MG63 (cell line): ENCODE measurements at regions not wholly inside any gene's neighbourhood (a gene's known extent, or its start where the extent isn't known, plus 50 kb on each side); places are given as distances from the start of the nearest gene placed in this dataset.
A peak's percentile ranks its signal among the peaks of the same experiment; 100 is the strongest.

Experiments
- DNase-seq: peaks from one replicate; pipeline ENCODE4 v3.0.0-alpha.2; 2020
- H3K27me3 ChIP-seq: fragments of 250-450 bp; sonication (Bioruptor Pico); 2 replicates; pipeline ENCODE4 v1.5.1; 2020; ENCODE audit warnings: mild to moderate bottlenecking, moderate library complexity
- H3K36me3 ChIP-seq: fragments of 250-450 bp; sonication (Bioruptor Pico); 2 replicates; pipeline ENCODE4 v1.5.1; 2020; ENCODE audit warnings: mild to moderate bottlenecking, moderate library complexity
- H3K4me3 ChIP-seq: fragments of 250-450 bp; sonication (Bioruptor Pico); 2 replicates; pipeline ENCODE4 v1.5.1; 2020; ENCODE audit warnings: mild to moderate bottlenecking, moderate library complexity
- H3K9me3 ChIP-seq: fragments of 250-450 bp; sonication (Bioruptor Pico); 2 replicates; pipeline ENCODE4 v1.5.1; 2020; ENCODE audit warnings: mild to moderate bottlenecking, moderate library complexity

GRCh38 chr1:168920456-168921094 is 185.9 kb upstream of the ATP1B1 start:
- Histone ChIP-seq H3K27me3 (no peaks in the 10 kb centered on the region), H3K36me3 (no peaks in the 10 kb centered on the region), H3K4me3 (no peak overlapping the region), H3K9me3 (no peaks in the 10 kb centered on the region; the same call in 1 of the 2 replicates)
- peak; percentile 54 for DNase-seq

GRCh38 chr1:168921629-168922028 is 184.9 kb upstream of the ATP1B1 start:
- no peak for DNase-seq
- Histone ChIP-seq H3K4me3 (no peak overlapping the region), H3K36me3 (no peaks in the 10 kb centered on the region), H3K9me3 (no peaks in the 10 kb centered on the region; the same call in 1 of the 2 replicates), H3K27me3 (no peaks in the 10 kb centered on the region)

DNA sequence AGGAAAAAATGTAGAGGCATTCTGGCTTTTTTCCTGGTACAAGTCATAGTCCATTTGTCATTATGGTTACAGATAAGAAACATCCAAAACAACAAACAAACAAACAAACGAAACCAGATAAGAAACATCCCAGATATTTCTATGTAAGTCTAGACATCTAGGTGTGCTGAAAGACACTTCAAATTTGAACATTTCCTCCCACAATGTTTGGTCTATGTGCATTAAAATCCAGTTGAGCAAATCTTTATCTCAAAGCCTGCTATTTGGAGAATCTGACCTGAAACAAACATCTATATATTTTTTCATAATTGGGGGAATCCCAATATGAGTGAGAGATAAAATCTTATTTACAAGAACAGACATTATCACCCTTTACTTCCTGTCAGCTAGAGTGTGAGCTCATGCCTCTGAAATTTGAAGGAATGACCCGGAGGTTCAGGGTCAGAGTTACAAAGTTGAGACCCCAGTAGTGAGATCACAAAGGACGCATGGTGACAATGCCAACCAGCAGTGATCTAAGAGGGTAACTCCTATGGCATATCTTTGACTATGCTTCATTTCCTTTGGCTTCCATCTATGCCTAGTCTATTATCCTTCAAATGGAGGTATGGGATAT is 182.9 kb upstream of the ATP1B1 start:
- Histone ChIP-seq H3K36me3 (no peaks in the 10 kb centered on the region), H3K4me3 (no peak overlapping the region), H3K27me3 (no peaks in the 10 kb centered on the region), H3K9me3 (no peaks in the 10 kb centered on the region; the same call in 1 of the 2 replicates)
- no peak for DNase-seq

DNA sequence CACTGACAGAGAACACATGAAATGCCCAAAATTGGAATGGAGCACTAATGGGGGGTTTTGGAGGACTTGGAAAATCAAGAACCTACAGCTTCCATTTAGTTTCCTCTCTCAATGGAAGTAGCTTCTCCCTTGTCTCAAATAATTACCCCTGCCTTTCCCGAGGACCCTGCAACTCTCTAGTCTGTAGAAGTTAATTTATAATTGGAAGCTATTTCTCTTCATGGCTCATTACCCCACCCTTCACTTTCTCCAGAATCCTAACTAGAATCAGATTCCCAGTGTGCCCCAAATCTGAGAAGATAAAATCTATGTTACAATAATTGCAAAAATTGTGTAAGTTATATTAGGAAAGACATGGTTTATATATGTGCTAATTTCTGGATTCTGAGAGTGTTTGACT is 181.5 kb upstream of the ATP1B1 start:
- Histone ChIP-seq H3K36me3 (no peaks in the 10 kb centered on the region), H3K27me3 (no peaks in the 10 kb centered on the region), H3K9me3 (no peaks in the 10 kb centered on the region), H3K4me3 (no peak overlapping the region)
- DNase-seq: no peak

DNA sequence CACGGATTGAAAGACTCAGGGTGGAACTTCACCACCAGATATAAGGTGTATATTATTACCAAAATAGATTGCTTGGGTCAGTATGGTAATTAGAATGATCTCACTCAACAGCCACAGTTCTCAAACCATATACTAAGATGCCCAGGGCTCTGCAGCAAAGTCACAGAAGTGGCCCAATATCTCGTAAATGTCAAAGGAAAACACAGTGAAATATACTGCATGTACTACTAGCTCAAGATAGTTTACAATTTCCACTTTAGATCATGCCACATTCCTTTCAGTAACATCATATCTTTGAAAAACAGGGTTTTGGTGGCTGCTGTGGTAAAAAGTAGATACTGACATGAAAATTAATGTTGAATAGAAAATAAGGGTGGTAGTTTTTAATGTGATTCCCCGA is 180.3 kb upstream of the ATP1B1 start:
- no peaks in the 10 kb centered on the region for H3K36me3 ChIP-seq
- no peak overlapping the region for H3K4me3 ChIP-seq
- no peaks in the 10 kb centered on the region for H3K9me3 ChIP-seq
- H3K27me3 ChIP-seq: no peaks in the 10 kb centered on the region
- DNase-seq: no peak

DNA sequence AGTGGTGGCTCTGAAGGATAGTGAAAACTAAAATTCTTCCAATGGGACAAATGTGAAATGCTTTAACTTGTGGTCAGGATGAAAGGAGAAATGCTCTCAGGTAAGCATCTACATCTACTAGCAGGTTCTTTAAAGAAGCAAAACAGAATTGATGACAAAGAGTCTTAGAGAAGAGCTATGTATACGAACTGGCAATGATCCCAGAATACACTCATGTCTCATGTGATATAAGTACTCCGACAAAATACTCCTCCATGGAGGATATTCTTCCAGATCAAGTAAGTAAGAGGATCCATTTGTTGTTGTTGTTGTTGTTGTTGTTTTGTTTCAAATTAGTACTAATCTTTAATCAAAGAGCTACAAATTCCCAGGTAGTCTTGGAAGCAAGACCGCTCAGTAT is 174.0 kb upstream of the ATP1B1 start:
- Histone ChIP-seq H3K36me3 (no peaks in the 10 kb centered on the region), H3K4me3 (no peak overlapping the region), H3K27me3 (no peaks in the 10 kb centered on the region), H3K9me3 (no peaks in the 10 kb centered on the region)
- DNase-seq: no peak

- DNase-seq: no peak
- no peak overlapping the region for H3K4me3 ChIP-seq
- no peaks in the 10 kb centered on the region for H3K36me3 ChIP-seq
- no peaks in the 10 kb centered on the region for H3K27me3 ChIP-seq
- no peaks in the 10 kb centered on the region for H3K9me3 ChIP-seq
These were observed 173.2 kb upstream of the ATP1B1 start for GRCh38 chr1:168933141-168933805.

DNA sequence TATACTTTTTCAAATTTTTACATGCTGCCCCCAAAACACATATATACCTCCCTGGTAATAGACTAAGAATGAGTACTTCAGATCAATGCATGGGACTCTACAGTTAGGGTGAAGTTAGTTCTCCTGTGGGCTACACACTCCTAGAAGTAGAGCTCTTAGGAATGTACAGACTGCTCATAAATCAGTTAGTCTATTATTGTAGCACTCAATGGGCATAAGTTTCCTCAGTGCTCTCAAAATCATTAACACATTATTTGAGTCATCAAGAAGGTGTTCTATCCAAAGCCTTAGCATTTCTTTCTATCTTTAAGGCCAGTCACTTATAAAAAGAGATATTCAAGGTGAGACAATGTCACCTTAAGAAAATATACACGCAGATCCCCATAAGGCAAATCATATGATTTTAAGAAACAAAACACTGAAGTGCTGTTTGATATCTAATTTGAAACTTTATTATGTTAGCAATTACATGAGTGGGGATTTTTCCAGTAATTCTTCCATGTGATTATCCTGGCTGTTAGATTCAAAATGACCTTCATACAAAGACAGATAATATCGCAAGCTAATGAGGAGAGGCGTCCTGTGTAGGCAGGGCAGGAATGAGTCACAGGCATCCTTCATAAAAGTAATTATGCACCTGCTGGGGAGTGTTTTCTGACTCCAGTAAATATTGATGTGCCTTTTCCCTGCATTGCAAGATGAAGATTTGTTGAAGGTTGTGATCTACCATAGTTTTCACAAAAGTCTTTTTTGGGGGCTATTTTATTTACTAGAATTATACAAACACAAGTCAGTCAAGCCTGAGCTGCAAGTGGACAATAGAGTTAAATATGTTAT is 167.2 kb upstream of the ATP1B1 start:
- Histone ChIP-seq H3K9me3 (no peaks in the 10 kb centered on the region), H3K27me3 (0 out of 2 replicates have a peak, but pooled peaks cover 6% of the 10 kb centered on the region), H3K36me3 (no peaks in the 10 kb centered on the region), H3K4me3 (no peak overlapping the region)
- no peak for DNase-seq

DNA sequence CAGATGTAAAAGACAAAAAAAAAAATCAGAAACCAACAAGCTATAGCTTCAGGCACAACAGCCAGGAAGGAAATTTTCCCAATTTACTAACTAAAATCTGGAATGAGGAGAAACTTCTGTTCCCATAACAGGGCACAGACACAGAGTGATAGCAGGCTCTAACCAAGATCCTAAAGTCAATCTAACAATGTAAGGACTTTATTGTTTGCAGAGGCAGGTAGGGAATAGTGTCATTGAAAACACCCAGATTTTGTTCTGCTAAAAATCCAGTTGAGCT is 166.6 kb upstream of the ATP1B1 start:
- Histone ChIP-seq H3K27me3 (0 out of 2 replicates have a peak, but pooled peaks cover 6% of the 10 kb centered on the region), H3K4me3 (no peak overlapping the region), H3K9me3 (no peaks in the 10 kb centered on the region), H3K36me3 (no peaks in the 10 kb centered on the region)
- no peak for DNase-seq

- Histone ChIP-seq H3K4me3 (no peak overlapping the region), H3K36me3 (no peaks in the 10 kb centered on the region), H3K27me3 (0 out of 2 replicates have a peak, but pooled peaks cover 6% of the 10 kb centered on the region), H3K9me3 (no peaks in the 10 kb centered on the region)
- no peak for DNase-seq
These were observed 164.8 kb upstream of the ATP1B1 start for GRCh38 chr1:168941640-168942039.

- Histone ChIP-seq H3K9me3 (no peaks in the 10 kb centered on the region), H3K4me3 (no peak overlapping the region), H3K36me3 (no peaks in the 10 kb centered on the region), H3K27me3 (0 out of 2 replicates have a peak, but pooled peaks cover 6% of the 10 kb centered on the region)
- no peak for DNase-seq
These were observed 164.3 kb upstream of the ATP1B1 start for GRCh38 chr1:168942165-168942564.

DNA sequence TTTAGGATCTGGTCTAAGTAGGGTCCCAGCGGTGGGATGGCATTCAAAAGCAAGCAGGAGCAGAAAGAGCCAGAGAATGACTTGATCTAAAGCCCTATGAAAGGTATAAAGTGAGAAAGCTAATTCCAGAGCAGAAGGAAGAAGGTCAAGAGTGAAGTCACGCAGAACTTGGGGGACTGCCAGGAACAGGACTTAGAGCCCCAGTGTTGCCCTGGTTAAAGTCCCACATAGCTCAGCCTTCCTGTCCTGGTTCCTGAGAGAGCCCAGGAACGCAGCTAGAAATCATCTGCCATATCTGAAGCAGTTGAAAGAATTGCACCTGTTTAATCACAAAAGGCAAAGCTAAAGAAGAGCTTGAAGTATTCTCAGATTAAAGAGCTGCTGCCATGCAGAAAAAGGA is 160.6 kb upstream of the ATP1B1 start:
- Histone ChIP-seq H3K9me3 (no peaks in the 10 kb centered on the region), H3K36me3 (no peaks in the 10 kb centered on the region), H3K27me3 (0 out of 2 replicates have a peak, but pooled peaks cover 6% of the 10 kb centered on the region), H3K4me3 (no peak overlapping the region)
- DNase-seq: peak; percentile 10

GRCh38 chr1:168947041-168947440 is 159.4 kb upstream of the ATP1B1 start:
- 0 out of 2 replicates have a peak, but pooled peaks cover 8% of the 10 kb centered on the region for H3K27me3 ChIP-seq
- no peak for DNase-seq
- no peaks in the 10 kb centered on the region for H3K36me3 ChIP-seq
- H3K4me3 ChIP-seq: no peak overlapping the region
- H3K9me3 ChIP-seq: no peaks in the 10 kb centered on the region

GRCh38 chr1:168949672-168950071 is 156.8 kb upstream of the ATP1B1 start:
- H3K4me3 ChIP-seq: no peak overlapping the region
- H3K36me3 ChIP-seq: no peaks in the 10 kb centered on the region
- 0 out of 2 replicates have a peak, but pooled peaks cover 6% of the 10 kb centered on the region for H3K27me3 ChIP-seq
- no peak for DNase-seq
- H3K9me3 ChIP-seq: no peaks in the 10 kb centered on the region

DNA sequence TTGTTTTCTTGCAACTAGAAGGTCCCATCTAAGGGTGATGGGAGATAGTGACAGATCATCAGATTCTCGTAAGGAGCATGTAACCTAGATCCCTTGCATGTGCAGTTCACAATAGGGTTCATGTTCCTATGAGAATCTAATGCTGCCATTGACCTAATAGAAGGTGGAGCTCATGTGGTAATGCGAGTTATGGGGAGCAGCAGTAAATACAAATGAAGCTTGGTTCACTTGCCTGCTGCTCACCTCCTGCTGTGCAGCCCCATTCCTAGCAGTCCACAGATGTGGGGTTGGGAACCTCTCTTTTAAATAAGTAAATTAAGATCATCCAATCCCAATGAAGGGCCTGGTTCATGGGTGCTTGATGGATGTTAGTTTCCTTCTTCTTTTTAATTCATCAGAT is 148.7 kb upstream of the ATP1B1 start:
- Histone ChIP-seq H3K9me3 (no peaks in the 10 kb centered on the region), H3K4me3 (no peak overlapping the region), H3K36me3 (no peaks in the 10 kb centered on the region), H3K27me3 (no peaks in the 10 kb centered on the region)
- DNase-seq: no peak

- DNase-seq: no peak
- Histone ChIP-seq H3K9me3 (no peaks in the 10 kb centered on the region), H3K27me3 (no peaks in the 10 kb centered on the region), H3K36me3 (no peaks in the 10 kb centered on the region), H3K4me3 (no peak overlapping the region)
These were observed 147.8 kb upstream of the ATP1B1 start for GRCh38 chr1:168958562-168959289.
